Bronchial epithelial cell (primary cell): ENCODE measurements at regions not wholly inside any gene's neighbourhood (a gene's known extent, or its start where the extent isn't known, plus 50 kb on each side); places are given as distances from the start of the nearest gene placed in this dataset.

Experiments
- DNase-seq: peaks from one replicate; pipeline ENCODE4 v3.0.0-alpha.2; 2010; ENCODE audit warnings: low read depth
- FAIRE-seq: peaks from 2 replicates; lab custom pipeline; 2011; peaks lifted over from hg19 to GRCh38; lab: Jason Lieb, UNC
- H3K27me3 ChIP-seq: 2 replicates; pipeline ENCODE4 v1.5.1; 2011; ENCODE audit warnings: low read length; ENCODE audit not compliant: control insufficient read depth, insufficient read depth
- H3K36me3 ChIP-seq: 2 replicates; pipeline ENCODE4 v1.5.1; 2011; ENCODE audit warnings: low read length; ENCODE audit not compliant: control insufficient read depth, insufficient read depth
- H3K4me3 ChIP-seq: 2 replicates; pipeline ENCODE4 v1.5.1; 2011; ENCODE audit warnings: mild to moderate bottlenecking, low read depth, low read length, control low read depth
- TF ChIP-seq, protein P1 (sequence below): IDR thresholded peaks from 2 replicates; pipeline ENCODE4 v1.5.1; 2011; ENCODE audit warnings: mild to moderate bottlenecking, moderate library complexity, low read length, control low read depth, inconsistent platforms; ENCODE audit not compliant: insufficient read depth, severe bottlenecking

DNA sequence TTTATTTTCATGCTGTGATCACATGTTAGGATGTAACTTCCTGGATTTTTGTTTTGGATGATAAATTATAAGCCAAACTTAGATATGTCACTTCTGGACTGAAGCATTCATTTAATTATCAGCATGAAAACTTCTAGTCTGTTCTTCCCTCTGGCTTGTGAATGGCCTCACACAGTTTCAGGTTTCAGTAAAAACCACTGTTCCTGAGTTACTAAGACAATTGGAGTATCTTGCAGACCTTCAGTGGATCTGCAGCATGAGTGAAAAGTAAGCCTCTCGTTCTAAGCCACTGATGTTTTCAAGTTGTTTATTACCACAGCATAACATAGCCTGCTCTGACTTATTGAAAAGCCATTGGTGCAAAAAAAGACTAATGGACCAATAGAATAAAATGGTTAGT is 55.3 kb upstream of the RGS21 start:
- FAIRE-seq (no peak), DNase-seq (no peak)
- H3K36me3 ChIP-seq: no peaks in the 10 kb centered on the region
- no peaks in the 10 kb centered on the region for H3K27me3 ChIP-seq
- no peak overlapping the region for H3K4me3 ChIP-seq
- TF ChIP-seq, protein P1, sequence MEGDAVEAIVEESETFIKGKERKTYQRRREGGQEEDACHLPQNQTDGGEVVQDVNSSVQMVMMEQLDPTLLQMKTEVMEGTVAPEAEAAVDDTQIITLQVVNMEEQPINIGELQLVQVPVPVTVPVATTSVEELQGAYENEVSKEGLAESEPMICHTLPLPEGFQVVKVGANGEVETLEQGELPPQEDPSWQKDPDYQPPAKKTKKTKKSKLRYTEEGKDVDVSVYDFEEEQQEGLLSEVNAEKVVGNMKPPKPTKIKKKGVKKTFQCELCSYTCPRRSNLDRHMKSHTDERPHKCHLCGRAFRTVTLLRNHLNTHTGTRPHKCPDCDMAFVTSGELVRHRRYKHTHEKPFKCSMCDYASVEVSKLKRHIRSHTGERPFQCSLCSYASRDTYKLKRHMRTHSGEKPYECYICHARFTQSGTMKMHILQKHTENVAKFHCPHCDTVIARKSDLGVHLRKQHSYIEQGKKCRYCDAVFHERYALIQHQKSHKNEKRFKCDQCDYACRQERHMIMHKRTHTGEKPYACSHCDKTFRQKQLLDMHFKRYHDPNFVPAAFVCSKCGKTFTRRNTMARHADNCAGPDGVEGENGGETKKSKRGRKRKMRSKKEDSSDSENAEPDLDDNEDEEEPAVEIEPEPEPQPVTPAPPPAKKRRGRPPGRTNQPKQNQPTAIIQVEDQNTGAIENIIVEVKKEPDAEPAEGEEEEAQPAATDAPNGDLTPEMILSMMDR: no peak

DNA sequence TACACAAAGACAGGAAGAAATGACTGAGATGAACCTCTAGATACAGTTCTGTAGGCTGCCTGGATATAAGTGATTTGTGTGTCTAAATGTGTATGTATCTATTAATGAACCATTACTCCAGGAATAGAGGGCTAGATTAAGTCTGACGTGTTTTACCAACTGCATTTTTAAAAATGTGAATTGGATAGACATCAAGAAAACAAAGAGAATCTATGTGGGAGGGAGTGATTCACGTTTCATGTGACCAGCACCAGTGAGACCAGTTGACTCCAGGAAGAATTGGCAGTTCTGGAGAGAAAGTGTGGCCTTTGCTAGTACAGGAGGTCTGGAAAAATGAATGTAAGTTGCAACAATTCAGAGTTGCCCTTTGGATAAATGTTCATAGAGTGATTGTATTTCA is 53.4 kb upstream of the RGS21 start:
- Histone ChIP-seq H3K36me3 (no peaks in the 10 kb centered on the region), H3K4me3 (no peak overlapping the region), H3K27me3 (no peaks in the 10 kb centered on the region)
- TF ChIP-seq, protein P1: no peak
- DNase-seq (peak; percentile 25), FAIRE-seq (no peak)

- H3K36me3 ChIP-seq: no peaks in the 10 kb centered on the region
- no peak overlapping the region for H3K4me3 ChIP-seq
- no peak for DNase-seq
- H3K27me3 ChIP-seq: no peaks in the 10 kb centered on the region
- TF ChIP-seq, protein P1: no peak
- no peak for FAIRE-seq
Observed at GRCh38 chr1:192265516-192266173, 51.1 kb upstream of the RGS21 start.

DNA sequence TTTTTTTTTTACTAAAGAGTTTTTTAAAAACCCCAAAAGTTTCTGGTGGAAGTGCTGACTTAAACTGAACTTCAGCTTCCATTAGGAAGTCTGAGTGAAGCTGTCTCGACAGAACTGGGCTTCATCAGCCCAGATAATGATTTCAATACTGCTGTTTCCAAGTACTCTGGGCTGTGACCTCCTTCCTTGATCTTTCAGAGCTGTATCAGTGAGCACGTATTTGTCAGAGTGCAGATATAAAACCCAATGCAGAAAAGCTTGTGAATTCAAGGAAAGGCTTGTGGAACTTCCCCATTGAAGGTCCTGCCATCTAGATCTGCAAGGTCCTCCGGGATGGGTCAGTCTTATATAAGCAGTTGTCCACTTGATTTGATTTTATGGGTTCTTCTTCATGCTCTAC is 50.1 kb upstream of the RGS21 start:
- Histone ChIP-seq H3K27me3 (no peaks in the 10 kb centered on the region), H3K4me3 (no peak overlapping the region), H3K36me3 (no peaks in the 10 kb centered on the region)
- FAIRE-seq (no peak), DNase-seq (no peak)
- TF ChIP-seq, protein P1: no peak
